ENCODE measurements at regions not wholly inside any gene's neighbourhood (a gene's known extent, or its start where the extent isn't known, plus 50 kb on each side); places are given as distances from the start of the nearest gene placed in this dataset.
A peak's percentile ranks its signal among the peaks of the same experiment; 100 is the strongest.
"Not testable (repeated sequence)": the region's sequence is repeated elsewhere in the genome, so short reads cannot be mapped to it uniquely, and the experiment has no call there.

DNA sequence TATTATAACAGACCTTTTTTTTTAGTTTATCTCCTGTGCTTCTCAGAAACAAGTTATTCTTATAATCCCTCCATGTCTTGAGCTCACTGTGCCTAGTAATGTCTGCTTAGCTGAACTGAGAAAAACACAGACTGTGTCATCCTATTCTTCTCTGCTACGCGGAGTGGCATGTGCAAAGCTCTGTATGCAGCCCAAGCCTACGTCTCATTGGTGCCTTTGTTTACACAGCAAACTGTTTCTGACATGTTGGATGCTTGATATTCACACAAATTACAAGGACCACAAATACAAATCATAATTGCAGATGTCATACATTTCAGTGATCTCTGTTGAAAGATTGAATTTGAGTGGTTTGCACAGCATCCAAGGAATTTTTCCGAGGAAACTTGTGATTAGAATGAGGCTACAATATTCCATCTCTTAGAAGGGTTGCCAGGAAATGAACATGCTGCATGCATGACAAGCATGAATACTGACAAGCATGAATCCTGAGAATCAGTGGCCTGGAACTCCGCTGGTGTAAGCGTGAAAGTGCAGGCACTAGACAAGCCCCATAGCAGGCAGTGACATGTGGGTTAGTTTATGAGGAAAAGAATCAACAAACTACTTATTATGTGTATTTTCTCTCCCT is 128.4 kb upstream of the SGK1 start:
- Mint-ChIP-seq H3K9me3 (no peaks in the 10 kb centered on the region), H3K27me3 (no peaks in the 10 kb centered on the region), H3K4me1 (peaks cover 9% of the 10 kb centered on the region), H3K36me3 (ENCODE audit: low read depth) (no peaks in the 10 kb centered on the region), H3K27ac (peak overlapping the region; percentile 6), H3K4me3 (no peak overlapping the region)
- ATAC-seq (replicated peaks) = no peak

DNA sequence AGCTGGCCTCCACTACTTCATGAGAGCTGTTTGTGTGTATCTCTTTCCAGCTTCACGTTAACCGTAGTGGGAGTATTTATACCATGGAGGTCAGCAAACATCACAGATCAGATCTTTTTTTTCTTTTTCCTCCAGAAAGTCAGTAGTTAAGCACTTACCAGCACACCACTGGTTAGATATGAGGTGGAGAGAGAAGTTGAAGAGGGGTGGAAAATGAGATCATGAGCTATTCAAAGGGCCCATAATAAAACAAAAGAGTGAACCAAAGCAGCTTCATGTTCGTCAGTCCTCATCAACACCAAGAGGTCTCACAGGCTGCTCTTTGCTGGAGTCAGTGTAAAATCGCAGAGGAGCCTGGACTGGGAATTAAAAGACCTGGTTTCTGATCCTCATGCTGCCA is 125.1 kb upstream of the SGK1 start:
- Mint-ChIP-seq H3K9me3 (no peaks in the 10 kb centered on the region), H3K4me3 (no peak overlapping the region), H3K4me1 (peaks cover 5% of the 10 kb centered on the region), H3K36me3 (ENCODE audit: low read depth) (no peaks in the 10 kb centered on the region), H3K27ac (no peak overlapping the region), H3K27me3 (no peaks in the 10 kb centered on the region)
- ATAC-seq (replicated peaks) = no peak

DNA sequence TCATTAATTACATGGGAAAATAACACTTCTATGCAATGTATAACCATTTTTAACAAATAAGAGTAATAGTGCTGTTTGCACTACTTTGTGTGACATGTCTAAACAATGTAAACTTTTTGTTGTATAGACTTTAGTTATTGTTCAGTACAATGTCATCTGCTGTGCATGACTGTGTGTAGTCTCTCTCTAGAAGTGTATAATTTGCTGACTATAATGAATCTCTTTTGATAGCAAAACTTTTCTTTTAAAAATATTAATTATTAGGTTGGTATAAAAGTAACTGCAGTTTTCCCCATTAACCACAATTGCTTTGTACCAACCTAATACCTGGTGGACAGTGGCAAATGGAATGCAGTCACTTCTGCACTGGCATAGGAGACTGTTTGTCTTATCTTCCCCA is 124.2 kb upstream of the SGK1 start:
- no peak overlapping the region for H3K27ac Mint-ChIP-seq
- H3K9me3 Mint-ChIP-seq = no peaks in the 10 kb centered on the region
- no peaks in the 10 kb centered on the region for H3K27me3 Mint-ChIP-seq
- H3K4me1 Mint-ChIP-seq = peaks cover 14% of the 10 kb centered on the region
- H3K4me3 Mint-ChIP-seq = no peak overlapping the region
- no peaks in the 10 kb centered on the region for H3K36me3 Mint-ChIP-seq (ENCODE audit: low read depth)
- ATAC-seq (replicated peaks) = no peak

DNA sequence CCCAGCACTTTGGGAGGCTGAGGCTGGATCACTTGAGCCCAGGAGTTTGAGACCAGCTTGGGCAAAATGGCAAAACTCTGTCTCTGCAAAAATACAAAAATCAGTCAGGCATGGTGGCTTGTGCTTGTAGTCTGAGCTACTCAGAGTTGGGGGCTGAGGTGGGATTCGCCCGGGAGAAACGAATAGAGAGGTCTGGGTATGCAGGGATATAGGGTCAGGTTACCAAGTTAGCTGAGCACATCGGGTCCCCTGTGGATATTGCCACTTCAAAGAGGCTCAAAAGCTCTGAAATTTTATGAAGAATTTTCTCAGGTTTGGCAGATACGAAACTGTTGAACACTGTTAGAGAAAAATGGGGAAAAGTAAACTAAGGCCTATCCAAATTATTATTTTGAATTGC is 120.9 kb upstream of the SGK1 start:
- no peak for ATAC-seq (replicated peaks)
- no peak overlapping the region for H3K4me3 Mint-ChIP-seq
- H3K36me3 Mint-ChIP-seq (ENCODE audit: low read depth) = no peaks in the 10 kb centered on the region
- no peaks in the 10 kb centered on the region for H3K27me3 Mint-ChIP-seq
- no peaks in the 10 kb centered on the region for H3K9me3 Mint-ChIP-seq
- H3K27ac Mint-ChIP-seq = no peak overlapping the region
- peaks cover 23% of the 10 kb centered on the region for H3K4me1 Mint-ChIP-seq

DNA sequence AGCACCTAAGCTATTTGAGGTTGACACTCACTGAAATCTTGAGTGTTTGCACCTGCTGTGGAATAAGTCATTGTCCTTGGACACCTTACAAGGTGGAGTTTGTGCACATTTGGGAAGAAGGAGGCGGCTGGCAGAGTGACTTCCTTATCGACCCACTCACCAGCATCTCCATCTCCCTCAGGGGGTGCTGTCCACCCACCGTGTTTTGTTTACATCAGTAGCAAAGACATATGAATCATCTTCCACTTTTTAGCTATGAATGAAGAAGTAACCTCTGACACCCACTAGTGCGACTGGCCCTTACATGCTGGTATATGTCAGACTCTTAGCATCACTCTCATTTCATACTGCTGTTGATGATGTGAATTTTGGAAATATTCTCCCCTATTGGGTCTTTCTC is 119.5 kb upstream of the SGK1 start:
- Mint-ChIP-seq H3K4me3 (peak overlapping the region; percentile 73), H3K27ac (peak overlapping the region; percentile 93), H3K4me1 (peaks cover 23% of the 10 kb centered on the region), H3K27me3 (no peaks in the 10 kb centered on the region), H3K36me3 (ENCODE audit: low read depth) (no peaks in the 10 kb centered on the region), H3K9me3 (no peaks in the 10 kb centered on the region)
- ATAC-seq (replicated peaks) = peak; percentile 72

DNA sequence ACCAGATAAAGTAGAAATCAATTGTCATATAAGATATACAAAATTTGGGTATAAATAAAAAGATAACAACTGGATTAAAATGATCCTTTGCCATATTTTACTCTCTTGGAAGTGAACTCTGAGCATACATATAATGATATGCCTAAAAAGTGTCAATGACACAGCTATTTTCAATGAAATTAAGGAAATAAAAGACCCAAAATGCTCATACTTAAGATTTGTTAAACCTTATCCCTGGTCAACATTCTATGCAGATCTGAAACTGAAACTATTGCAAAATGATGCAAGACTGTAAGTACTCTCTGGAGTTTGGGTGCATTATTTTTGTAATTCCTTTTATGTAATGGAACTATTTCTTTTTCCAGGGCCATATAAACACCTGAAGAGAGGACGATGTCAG is 119.0 kb upstream of the SGK1 start:
- no peaks in the 10 kb centered on the region for H3K27me3 Mint-ChIP-seq
- H3K9me3 Mint-ChIP-seq = no peaks in the 10 kb centered on the region
- ATAC-seq (replicated peaks) = peak; percentile 18
- H3K27ac Mint-ChIP-seq = peak overlapping the region; percentile 93
- H3K4me1 Mint-ChIP-seq = peaks cover 23% of the 10 kb centered on the region
- H3K4me3 Mint-ChIP-seq = peak overlapping the region; percentile 73
- H3K36me3 Mint-ChIP-seq (ENCODE audit: low read depth) = no peaks in the 10 kb centered on the region

DNA sequence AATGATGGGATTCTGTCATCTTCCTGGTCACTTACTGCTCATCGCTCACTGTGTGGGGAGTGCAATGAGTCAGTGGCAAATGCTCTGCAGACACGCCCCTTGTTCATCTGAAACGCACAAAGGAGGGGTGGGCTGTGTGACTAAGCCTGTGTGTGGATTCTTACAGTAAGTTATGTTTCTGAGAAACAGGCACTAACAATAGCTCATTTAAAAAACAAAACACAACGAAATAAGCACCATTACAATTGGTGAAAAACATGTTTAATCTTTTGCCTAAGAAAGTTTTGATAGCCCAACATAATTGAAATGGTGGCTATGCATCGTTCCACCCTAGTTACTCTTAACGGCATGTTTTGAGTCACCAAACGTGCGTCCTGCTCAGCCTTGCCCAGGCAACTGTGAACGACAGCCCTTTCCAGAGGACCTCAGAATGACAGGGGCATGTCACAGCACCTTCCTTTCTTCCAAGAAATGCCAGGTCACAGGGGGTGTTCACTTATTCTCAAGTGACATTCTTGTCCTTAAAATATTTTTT is 118.4 kb upstream of the SGK1 start:
- no peaks in the 10 kb centered on the region for H3K27me3 Mint-ChIP-seq
- H3K4me3 Mint-ChIP-seq = peak overlapping the region; percentile 73
- H3K36me3 Mint-ChIP-seq (ENCODE audit: low read depth) = no peaks in the 10 kb centered on the region
- H3K9me3 Mint-ChIP-seq = no peaks in the 10 kb centered on the region
- peak overlapping the region; percentile 93 for H3K27ac Mint-ChIP-seq
- peak; percentile 91 for ATAC-seq (replicated peaks)
- H3K4me1 Mint-ChIP-seq = peaks cover 23% of the 10 kb centered on the region

DNA sequence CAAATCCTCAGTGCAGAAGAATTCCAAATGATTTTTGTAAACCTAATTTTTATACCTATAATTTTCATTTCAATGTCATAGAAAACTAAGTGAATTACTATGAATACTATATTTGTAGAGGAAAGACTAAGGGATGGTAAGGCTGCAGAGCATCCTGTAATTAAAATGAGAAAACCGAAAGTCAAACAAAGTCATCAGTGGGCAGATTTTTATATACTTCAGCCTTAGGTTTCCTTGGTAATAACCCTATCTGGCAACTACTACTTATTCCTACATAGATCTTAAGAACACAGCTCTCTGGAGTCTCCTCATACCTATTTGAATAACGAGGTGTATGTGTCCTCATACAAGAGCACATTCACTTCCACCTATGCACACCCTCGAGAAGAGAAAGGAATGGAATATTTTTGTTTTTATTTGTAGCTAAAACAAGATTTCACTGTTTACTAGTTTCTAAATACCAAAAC is 117.9 kb upstream of the SGK1 start:
- Mint-ChIP-seq H3K4me3 (peak overlapping the region; percentile 73), H3K27ac (peak overlapping the region; percentile 93), H3K4me1 (peaks cover 23% of the 10 kb centered on the region), H3K27me3 (no peaks in the 10 kb centered on the region), H3K9me3 (no peaks in the 10 kb centered on the region), H3K36me3 (ENCODE audit: low read depth) (no peaks in the 10 kb centered on the region)
- peak; percentile 29 for ATAC-seq (replicated peaks)

DNA sequence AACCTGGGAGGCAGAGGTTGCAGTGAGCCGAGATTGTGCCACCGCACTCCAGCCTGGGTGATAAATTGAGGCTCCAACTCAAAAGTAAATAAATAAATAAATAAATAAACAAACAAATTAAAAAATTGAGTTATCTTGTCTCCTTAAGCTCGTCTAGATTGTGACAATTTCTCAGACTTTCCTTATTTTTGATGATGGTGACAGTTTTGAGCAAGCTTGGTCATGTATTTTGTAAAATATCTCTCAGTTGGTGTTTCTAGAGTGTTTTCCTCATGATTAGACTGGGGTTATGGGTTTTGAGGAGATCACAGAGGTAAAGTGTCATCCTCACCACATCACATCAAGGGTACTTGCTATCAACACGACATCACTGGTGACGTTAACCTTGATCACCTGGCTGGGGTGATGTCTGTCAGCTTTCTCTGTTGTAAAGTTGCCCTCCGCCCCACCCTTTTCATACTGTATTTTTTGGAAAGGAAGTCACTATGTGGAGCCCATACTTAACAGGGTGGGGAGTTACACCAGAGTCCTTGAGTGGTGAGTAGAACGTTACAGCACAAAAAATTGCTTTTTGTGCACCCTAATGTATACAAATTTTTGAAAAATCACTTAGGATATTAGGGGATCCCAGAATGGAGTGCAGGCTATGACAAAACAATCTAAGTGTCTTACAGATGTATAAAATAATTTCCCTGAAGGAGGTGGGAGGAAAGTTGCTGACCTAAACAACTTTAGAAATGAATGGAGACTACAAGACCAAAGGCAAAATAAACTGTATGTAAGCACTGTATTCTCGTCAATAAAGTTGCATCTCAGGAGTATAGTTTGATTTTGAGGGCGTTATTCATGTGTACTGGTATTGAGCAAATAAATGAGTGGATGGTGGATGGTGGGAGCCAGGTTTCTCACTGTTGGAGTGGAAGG is 116.4 kb upstream of the SGK1 start:
- peaks cover 23% of the 10 kb centered on the region for H3K4me1 Mint-ChIP-seq
- no peaks in the 10 kb centered on the region for H3K27me3 Mint-ChIP-seq
- ATAC-seq (replicated peaks) = no peak
- H3K36me3 Mint-ChIP-seq (ENCODE audit: low read depth) = no peaks in the 10 kb centered on the region
- peak overlapping the region; percentile 93 for H3K27ac Mint-ChIP-seq
- H3K4me3 Mint-ChIP-seq = no peak overlapping the region
- no peaks in the 10 kb centered on the region for H3K9me3 Mint-ChIP-seq

DNA sequence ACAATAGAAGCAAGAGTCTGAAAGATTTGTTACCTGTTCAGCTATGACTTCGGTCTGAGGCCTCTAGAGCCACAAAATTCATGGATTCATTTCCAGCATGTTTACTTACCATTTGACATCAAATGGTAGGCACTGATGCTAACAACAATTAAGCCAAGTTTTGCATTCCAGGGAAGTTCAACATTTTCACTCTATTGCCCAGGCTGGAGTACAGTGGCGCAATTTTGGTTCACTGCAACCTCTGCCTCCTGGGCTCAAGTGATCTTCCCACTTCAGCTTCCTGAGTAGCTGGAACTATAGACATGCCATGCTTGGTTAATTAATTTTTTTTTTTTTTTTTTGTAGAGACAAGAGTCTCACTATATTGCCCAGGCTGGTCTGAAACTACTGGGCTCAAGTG is 114.1 kb upstream of the SGK1 start:
- Mint-ChIP-seq H3K27me3 (no peaks in the 10 kb centered on the region), H3K36me3 (ENCODE audit: low read depth) (no peaks in the 10 kb centered on the region), H3K4me3 (no peak overlapping the region), H3K4me1 (peaks cover 14% of the 10 kb centered on the region), H3K9me3 (no peaks in the 10 kb centered on the region), H3K27ac (no peak overlapping the region)
- ATAC-seq (replicated peaks) = no peak

DNA sequence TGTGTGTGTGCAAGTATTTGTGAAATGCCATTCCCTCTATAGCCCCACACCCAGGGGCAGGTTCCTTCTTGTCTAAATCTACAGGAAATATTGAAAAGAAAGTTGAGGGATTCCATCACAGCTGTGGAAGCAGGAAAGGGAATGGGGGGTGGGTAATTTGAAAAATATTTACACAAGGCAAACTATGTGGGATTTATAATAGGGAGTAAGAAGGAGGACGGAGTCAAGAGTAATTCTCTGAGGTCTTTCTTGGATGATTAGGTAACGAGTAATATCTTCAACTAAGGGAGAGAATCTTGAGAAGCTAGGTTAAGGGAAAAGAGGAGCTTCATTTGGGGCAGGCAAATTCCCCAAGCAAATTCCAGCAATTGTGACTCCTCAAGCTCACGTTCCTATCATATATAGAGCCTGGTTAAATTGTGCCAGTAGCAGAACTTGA is 113.5 kb upstream of the SGK1 start:
- no peak for ATAC-seq (replicated peaks)
- no peaks in the 10 kb centered on the region for H3K27me3 Mint-ChIP-seq
- no peaks in the 10 kb centered on the region for H3K36me3 Mint-ChIP-seq (ENCODE audit: low read depth)
- H3K9me3 Mint-ChIP-seq = no peaks in the 10 kb centered on the region
- no peak overlapping the region for H3K27ac Mint-ChIP-seq
- peaks cover 11% of the 10 kb centered on the region for H3K4me1 Mint-ChIP-seq
- no peak overlapping the region for H3K4me3 Mint-ChIP-seq

DNA sequence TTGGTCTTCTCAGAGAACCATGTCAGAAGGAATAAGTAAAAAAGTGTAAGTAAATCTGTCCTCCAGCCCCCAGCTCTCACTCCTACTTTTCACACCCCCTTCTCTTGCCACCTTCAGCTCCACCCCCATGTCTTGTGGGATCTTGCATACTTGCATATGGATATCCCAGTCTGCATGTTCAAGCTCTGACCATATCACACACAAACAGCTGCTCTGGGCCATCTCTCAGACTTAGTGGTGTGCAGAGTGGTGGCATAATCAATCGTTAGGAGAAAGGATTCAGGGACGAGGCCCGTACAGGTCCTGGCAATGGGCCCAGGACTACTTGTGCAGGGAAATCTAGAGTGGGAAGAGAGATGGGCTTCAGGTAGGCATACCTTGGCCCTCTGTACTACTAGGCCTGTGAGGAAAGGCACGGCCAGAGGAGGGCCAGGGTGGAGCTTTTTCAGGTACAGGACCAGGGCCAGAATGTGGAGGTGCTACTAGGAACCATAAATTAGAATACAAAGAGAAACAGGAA is 112.0 kb upstream of the SGK1 start:
- Mint-ChIP-seq H3K9me3 (no peaks in the 10 kb centered on the region), H3K36me3 (ENCODE audit: low read depth) (no peaks in the 10 kb centered on the region), H3K27ac (no peak overlapping the region), H3K4me1 (peaks cover 4% of the 10 kb centered on the region), H3K27me3 (no peaks in the 10 kb centered on the region), H3K4me3 (no peak overlapping the region)
- no peak for ATAC-seq (replicated peaks)

DNA sequence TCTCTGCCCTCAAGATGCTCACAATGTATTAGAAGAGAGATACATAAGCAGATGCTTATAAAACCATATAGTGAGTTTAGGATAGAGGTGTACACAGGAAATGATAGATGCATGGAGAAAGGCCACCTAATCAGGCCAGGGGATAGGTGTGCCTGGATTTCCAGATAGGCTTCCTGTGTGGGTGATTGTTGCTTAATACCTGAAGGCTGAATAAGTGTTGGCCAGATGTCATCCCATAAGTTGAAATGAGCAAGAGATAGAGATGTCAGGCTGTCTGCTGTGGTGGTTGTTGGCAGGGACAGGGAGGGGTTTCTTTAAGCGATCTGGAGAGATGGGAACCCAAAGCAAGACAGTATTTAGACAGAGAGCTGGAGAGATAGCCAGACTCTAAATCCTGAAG is 109.8 kb upstream of the SGK1 start:
- Mint-ChIP-seq H3K9me3 (no peaks in the 10 kb centered on the region), H3K27ac (no peak overlapping the region), H3K27me3 (no peaks in the 10 kb centered on the region), H3K36me3 (ENCODE audit: low read depth) (no peaks in the 10 kb centered on the region), H3K4me1 (peaks cover 10% of the 10 kb centered on the region), H3K4me3 (no peak overlapping the region)
- no peak for ATAC-seq (replicated peaks)

DNA sequence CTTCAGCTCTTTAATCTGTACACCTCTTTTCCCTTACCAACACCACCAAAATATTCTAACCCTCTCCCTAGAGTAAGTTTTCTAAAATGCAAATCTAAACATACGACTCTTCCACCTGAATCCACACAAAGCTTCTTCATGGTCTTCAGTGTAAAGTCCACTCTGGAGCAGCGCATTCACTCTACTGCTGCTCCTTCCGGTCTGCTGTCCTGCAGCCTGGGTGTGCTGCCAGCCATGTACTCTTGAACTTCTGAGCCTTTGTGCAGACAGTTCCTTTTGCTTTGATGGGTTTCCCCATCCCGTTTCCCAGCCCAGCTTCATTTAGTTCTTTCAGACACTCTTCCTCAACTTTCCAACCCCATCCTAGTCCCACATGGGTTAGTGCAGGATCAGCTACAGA is 108.7 kb upstream of the SGK1 start:
- Mint-ChIP-seq H3K4me3 (no peak overlapping the region), H3K27ac (peak overlapping the region; percentile 18), H3K4me1 (peaks cover 11% of the 10 kb centered on the region), H3K36me3 (ENCODE audit: low read depth) (no peaks in the 10 kb centered on the region), H3K27me3 (no peaks in the 10 kb centered on the region), H3K9me3 (no peaks in the 10 kb centered on the region)
- ATAC-seq (replicated peaks) = no peak

DNA sequence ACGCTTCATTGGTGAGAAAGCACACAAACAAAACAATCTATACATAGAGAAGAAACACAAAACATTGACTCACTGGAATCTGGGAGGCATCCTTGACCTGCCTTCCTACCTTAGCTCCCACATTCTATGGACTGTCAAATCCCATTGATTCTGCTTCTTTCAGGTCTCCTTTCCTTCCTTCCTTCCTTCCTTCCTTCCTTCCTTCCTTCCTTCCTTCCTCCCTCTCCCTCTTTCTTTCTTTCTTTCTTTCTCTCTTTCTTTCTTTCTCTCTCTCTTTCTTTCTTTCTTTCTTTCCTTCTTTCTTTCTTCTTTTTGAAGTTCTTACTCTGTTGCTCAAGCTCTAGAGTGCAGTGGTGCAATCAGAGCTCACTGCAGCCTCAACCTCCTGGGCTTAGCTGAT is 108.0 kb upstream of the SGK1 start:
- peak overlapping the region; percentile 18 for H3K27ac Mint-ChIP-seq
- not testable (repeated sequence) for H3K4me3 Mint-ChIP-seq, H3K27me3 Mint-ChIP-seq

More for the DNA sequence above, 108.0 kb upstream of the SGK1 start:
- not testable (repeated sequence) for H3K9me3 Mint-ChIP-seq; H3K36me3 Mint-ChIP-seq (ENCODE audit: low read depth); ATAC-seq (replicated peaks)
- H3K4me1 Mint-ChIP-seq = peaks cover 11% of the 10 kb centered on the region

Data from activated T-helper 17 cell treated with anti-CD3 and anti-CD28 coated beads, Interleukin-2, amount 50 U/mL, for 72 hours (primary cell).